A549 (cell line): ENCODE measurements at regions not wholly inside any gene's neighbourhood (a gene's known extent, or its start where the extent isn't known, plus 50 kb on each side); places are given as distances from the start of the nearest gene placed in this dataset.

Experiments
- ATAC-seq, 2 experiments: fragments of 200-7000 bp in 1 of 2; fragments of >200 bp in 1 of 2; cut with Nextera tagmentation in 1 of 2; cut with Tn5 transposase in 1 of 2; 3 replicates each; pipeline versions ENCODE4 v1.8.0 to v1.9.1; 2018 to 2020; ENCODE audit warnings: mild to moderate bottlenecking in 1 of 2, moderate library complexity in 1 of 2
- CTCF ChIA-PET: fragments of 300-600 bp; sonication (Branson Sonifier 250); formaldehyde crosslinking; extraction: SDS; loops from one replicate; lab custom pipeline; 2021; ENCODE audit warnings: antibody characterized with exemption, inconsistent platforms; lab: Yijun Ruan, JAX
- POLR2A ChIA-PET: fragments of 350-600 bp; formaldehyde crosslinking; extraction: SDS; loops from one replicate; lab custom pipeline; 2021; ENCODE audit warnings: antibody characterized with exemption, inconsistent platforms; lab: Yijun Ruan, JAX
- DNase-seq, 2 experiments: peaks; one replicate each; pipeline versions ENCODE4 v3.0.0 to v3.0.0-alpha.2; 2011 to 2016; ENCODE audit warnings: low read depth in 1 of 2, low spot score in 1 of 2
- FAIRE-seq: peaks from 2 replicates; lab custom pipeline; 2011; peaks lifted over from hg19 to GRCh38; lab: Jason Lieb, UNC
- H3K27ac ChIP-seq, 2 experiments: fragments of >200 bp; sonication (Bioruptor Twin); formaldehyde crosslinking; 3 replicates each; pipeline ENCODE4 v1.5.1; 2016 to 2017
- H3K4me1 ChIP-seq: fragments of >200 bp; sonication (Bioruptor Twin); formaldehyde crosslinking; 3 replicates; pipeline ENCODE4 v1.6.1; 2016
- H3K4me2 ChIP-seq: fragments of >200 bp; sonication (Bioruptor Twin); formaldehyde crosslinking; 3 replicates; pipeline ENCODE4 v1.6.1; 2016
- H3K4me3 ChIP-seq: fragments of >200 bp; sonication (Bioruptor Twin); formaldehyde crosslinking; 3 replicates; pipeline ENCODE4 v1.5.1; 2016
- H3K9me3 ChIP-seq: fragments of >200 bp; sonication (Bioruptor Twin); formaldehyde crosslinking; 3 replicates; pipeline ENCODE4 v1.6.1; 2016
- BCL3 ChIP-seq: fragments of >200 bp; sonication (Bioruptor Twin); formaldehyde crosslinking; IDR thresholded peaks from 3 replicates; pipeline ENCODE4 v1.6.1; 2016
- CBX8 ChIP-seq: fragments of 200-600 bp; sonication (generic); IDR thresholded peaks from 2 replicates; pipeline ENCODE4 v1.6.1; 2016
- CTCF ChIP-seq: fragments of >200 bp; sonication (Bioruptor Twin); formaldehyde crosslinking; IDR thresholded peaks from 3 replicates; pipeline ENCODE4 v1.5.1; 2016
- EHF ChIP-seq: fragments of 250-450 bp; sonication (Bioruptor Pico); IDR thresholded peaks from 2 replicates; pipeline ENCODE4 v1.5.0; 2020; ENCODE audit warnings: mild to moderate bottlenecking
- ESRRA ChIP-seq: fragments of 150-350 bp; IDR thresholded peaks from 2 replicates; pipeline ENCODE4 v1.6.1; 2014; ENCODE audit warnings: mild to moderate bottlenecking, low read length, borderline replicate concordance
- FOSB ChIP-seq: fragments of 250-450 bp; sonication (Bioruptor Pico); IDR thresholded peaks from 2 replicates; pipeline ENCODE4 v1.5.0; 2020; ENCODE audit warnings: mild to moderate bottlenecking, moderate library complexity
- FOSL2 ChIP-seq, 2 experiments: fragments of 450-650 bp in 1 of 2; fragments of >200 bp in 1 of 2; sonication (Bioruptor Twin) in 1 of 2; formaldehyde crosslinking; IDR thresholded peaks; 2 replicates each; pipeline versions ENCODE4 v1.5.0 to v1.6.1; 2016 to 2020; ENCODE audit warnings: mild to moderate bottlenecking in 1 of 2, moderate library complexity in 1 of 2
- HDAC2 ChIP-seq: fragments of 200-600 bp; sonication (generic); IDR thresholded peaks from 2 replicates; pipeline ENCODE4 v1.6.1; 2016
- HMGXB4 ChIP-seq: fragments of 250-450 bp; sonication (Bioruptor Pico); IDR thresholded peaks from 2 replicates; pipeline ENCODE4 v1.5.0; 2021; ENCODE audit warnings: mild to moderate bottlenecking, moderate library complexity, borderline replicate concordance
- HOXB13 ChIP-seq: fragments of 250-450 bp; sonication (Bioruptor Pico); IDR thresholded peaks from 2 replicates; pipeline ENCODE4 v1.5.0; 2020; ENCODE audit warnings: low read depth, mild to moderate bottlenecking, moderate library complexity
- JUN ChIP-seq, 2 experiments: fragments of >200 bp; sonication (Bioruptor Twin); formaldehyde crosslinking; IDR thresholded peaks; 2 replicates in 1 of 2; 3 replicates in 1 of 2; pipeline ENCODE4 v1.6.1; 2016 to 2017
- PBX3 ChIP-seq: IDR thresholded peaks from 2 replicates; pipeline ENCODE4 v1.6.1; 2012
- PHF8 ChIP-seq: fragments of 200-600 bp; sonication (generic); IDR thresholded peaks from 2 replicates; pipeline ENCODE4 v1.6.1; 2016; ENCODE audit warnings: low read depth, mild to moderate bottlenecking, antibody characterized with exemption, moderate library complexity, borderline replicate concordance
- POLR2A ChIP-seq: IDR thresholded peaks from 2 replicates; pipeline ENCODE4 v1.6.1; 2012; ENCODE audit warnings: mild to moderate bottlenecking, low read length
- RCOR1 ChIP-seq: fragments of 150-350 bp; IDR thresholded peaks from 2 replicates; pipeline ENCODE4 v1.6.1; 2014; ENCODE audit warnings: antibody characterized with exemption, low read length, low read depth
- REST ChIP-seq: fragments of 200-600 bp; sonication (generic); IDR thresholded peaks from 2 replicates; pipeline ENCODE4 v1.6.1; 2016; ENCODE audit warnings: antibody characterized with exemption, mild to moderate bottlenecking, moderate library complexity
- RNF2 ChIP-seq: fragments of 200-600 bp; sonication (generic); IDR thresholded peaks from 2 replicates; pipeline ENCODE4 v1.6.1; 2016; ENCODE audit warnings: low read depth, mild to moderate bottlenecking, antibody characterized with exemption, moderate library complexity, borderline replicate concordance
- SMC3 ChIP-seq: fragments of >200 bp; sonication (Bioruptor Twin); formaldehyde crosslinking; IDR thresholded peaks from 3 replicates; pipeline ENCODE4 v1.6.1; 2018; ENCODE audit warnings: inconsistent platforms
- SREBF2 ChIP-seq: fragments of 450-650 bp; IDR thresholded peaks from 2 replicates; pipeline ENCODE4 v1.6.1; 2014; ENCODE audit warnings: mild to moderate bottlenecking, moderate library complexity
- TP53 ChIP-seq: fragments of 250-450 bp; sonication (Bioruptor Pico); IDR thresholded peaks from 2 replicates; pipeline ENCODE4 v1.5.0; 2021; ENCODE audit warnings: mild to moderate bottlenecking, moderate library complexity
- ZSCAN20 ChIP-seq: fragments of 250-450 bp; sonication (Bioruptor Pico); IDR thresholded peaks from 2 replicates; pipeline ENCODE4 v1.8.0; 2022; ENCODE audit warnings: mild to moderate bottlenecking, moderate library complexity
- WGBS: methylation state at CpG from one replicate; pipeline ENCODE4 v1.1.6; 2017; ENCODE audit errors: missing lambda C conversion rate; 5-methylcytosine and 5-hydroxymethylcytosine counted together

- TF ChIP-seq HMGXB4 (CRISPR knock-in tag) (no peak), CTCF (no peak)
Observed at GRCh38 chr14:96938946-96939345, 141.8 kb downstream of the VRK1 start (continued).

GRCh38 chr14:96940009-96940408, 142.8 kb downstream of the VRK1 start:
- ChIA-PET POLR2A (no interaction called here), CTCF (no interaction called here)
- DNase-seq (no peak), FAIRE-seq (no peak), ATAC-seq (no peak)
- Histone ChIP-seq H3K27ac (no peak overlapping the region), H3K9me3 (no peaks in the 10 kb centered on the region), H3K4me2 (no peak overlapping the region), H3K4me1 (no peaks in the 10 kb centered on the region), H3K4me3 (no peak overlapping the region)
- WGBS = 56% methylated on average over 3 of the region's 3 CpGs
- TF ChIP-seq FOSB (CRISPR knock-in tag) (no peak), REST (peak; percentile 81)

- CTCF ChIA-PET = no interaction called here
- Histone ChIP-seq H3K4me2 (no peak overlapping the region), H3K4me3 (no peak overlapping the region), H3K27ac (no peak overlapping the region), H3K9me3 (no peaks in the 10 kb centered on the region), H3K4me1 (no peaks in the 10 kb centered on the region)
- POLR2A ChIA-PET = no interaction called here
- 73% methylated on average over 6 of the region's 6 CpGs for WGBS
- DNase-seq (no peak), ATAC-seq (no peak), FAIRE-seq (no peak)
- TF ChIP-seq HOXB13 (CRISPR knock-in tag) = no peak
- no peak for TF ChIP-seq RCOR1
- TF ChIP-seq CBX8 = no peak
- TF ChIP-seq PHF8 = no peak
- TF ChIP-seq RNF2 = no peak
- no peak for TF ChIP-seq BCL3
- TF ChIP-seq ESRRA = no peak
- no peak for TF ChIP-seq SREBF2
- no peak for TF ChIP-seq FOSL2 (IDR thresholded peaks at IDR 0.05)
- TF ChIP-seq FOSL2 (CRISPR knock-in tag; IDR thresholded peaks at IDR 0.05) = no peak
- no peak for TF ChIP-seq REST
- TF ChIP-seq JUN (IDR thresholded peaks at IDR 0.05) = no peak
- no peak for TF ChIP-seq ZSCAN20 (CRISPR knock-in tag)
- TF ChIP-seq HDAC2 = no peak
- no peak for TF ChIP-seq TP53 (CRISPR knock-in tag)
- TF ChIP-seq PBX3 = no peak
- no peak for TF ChIP-seq POLR2A
- no peak for TF ChIP-seq SMC3
- TF ChIP-seq EHF = no peak
- TF ChIP-seq, all 56 proteins: peak for 0
Observed at GRCh38 chr14:96944297-96944696, 147.1 kb downstream of the VRK1 start.
